Activated CD4-positive, CD25-positive, alpha-beta regulatory T cell treated with anti-CD3 and anti-CD28 coated beads, Interleukin-2, amount 50 U/mL, for 24 hours (primary cell): ENCODE measurements at regions not wholly inside any gene's neighbourhood (a gene's known extent, or its start where the extent isn't known, plus 50 kb on each side); places are given as distances from the start of the nearest gene placed in this dataset.
"Not testable (repeated sequence)": the region's sequence is repeated elsewhere in the genome, so short reads cannot be mapped to it uniquely, and the experiment has no call there.

ENCODE experiments used
- ATAC-seq, 2 donors: fragments of 150-1000 bp; cut with Tn5 transposase; one replicate each; pipeline ENCODE4 v1.10.0; 2021; ENCODE audit warnings: mild to moderate bottlenecking in 1 of 2, moderate library complexity in 1 of 2

GRCh38 chrY:20891440-20892160 lies 135.7 kb downstream of the RPS4Y2 start:
- ATAC-seq = no peak

GRCh38 chrY:20925350-20926091 lies 169.6 kb downstream of the RPS4Y2 start:
- not testable (repeated sequence) for ATAC-seq

DNA sequence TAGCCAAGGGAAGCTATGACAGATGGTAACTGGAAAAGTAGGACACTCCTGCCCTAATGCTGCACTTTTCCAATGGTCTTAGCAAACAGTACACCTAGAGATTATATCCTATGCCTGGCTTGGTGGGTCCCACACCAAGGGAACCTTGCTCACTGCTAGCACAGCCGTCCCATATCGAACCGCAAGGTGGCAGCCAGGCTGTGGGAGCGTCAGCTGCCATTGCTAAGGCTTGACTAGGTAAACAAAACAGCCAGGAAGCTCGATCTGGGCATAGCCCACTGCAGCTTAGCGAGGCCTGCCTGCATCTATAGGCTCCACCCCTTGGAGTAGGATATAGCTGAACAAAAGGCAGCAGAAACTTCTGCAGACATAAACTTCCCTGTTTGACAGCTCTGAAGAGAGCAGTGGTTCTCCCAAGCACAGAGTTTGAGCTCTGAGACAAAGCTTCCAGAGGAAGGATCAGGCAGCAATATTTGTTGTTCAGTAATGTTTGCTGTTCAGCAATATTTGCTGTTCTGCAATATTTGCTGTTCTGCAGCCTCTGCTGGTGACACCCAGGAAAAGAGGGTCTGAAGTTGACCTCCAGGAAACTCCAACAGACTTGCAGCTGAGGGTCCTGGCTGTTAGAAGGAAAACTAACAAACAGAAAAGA lies 173.9 kb downstream of the RPS4Y2 start:
- ATAC-seq = no peak

DNA sequence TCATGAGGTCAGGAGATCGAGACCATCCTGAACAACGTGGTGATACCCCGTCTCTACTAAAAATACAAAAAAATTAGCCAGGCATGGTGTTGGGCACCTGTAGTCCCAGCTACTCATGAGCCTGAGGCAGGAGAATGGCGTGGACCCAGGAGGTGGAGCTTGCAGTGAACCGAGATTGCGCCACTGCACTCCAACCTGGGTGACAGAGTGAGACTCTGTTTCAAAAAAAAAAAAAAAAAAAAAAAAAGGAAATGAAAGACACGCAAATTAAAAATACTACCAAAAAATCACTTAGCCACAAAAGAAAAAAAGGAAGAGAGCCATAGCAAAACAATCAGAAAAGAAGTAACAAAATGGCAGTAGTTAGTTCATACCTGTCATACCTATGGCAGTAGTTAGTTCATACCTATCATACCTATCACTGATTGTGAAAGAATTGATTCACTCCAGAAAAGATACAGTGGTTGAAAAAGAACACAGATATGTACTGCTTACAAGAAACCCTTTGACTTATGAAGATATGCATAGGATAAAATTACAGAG lies 180.9 kb downstream of the RPS4Y2 start:
- ATAC-seq = not testable (repeated sequence)

DNA sequence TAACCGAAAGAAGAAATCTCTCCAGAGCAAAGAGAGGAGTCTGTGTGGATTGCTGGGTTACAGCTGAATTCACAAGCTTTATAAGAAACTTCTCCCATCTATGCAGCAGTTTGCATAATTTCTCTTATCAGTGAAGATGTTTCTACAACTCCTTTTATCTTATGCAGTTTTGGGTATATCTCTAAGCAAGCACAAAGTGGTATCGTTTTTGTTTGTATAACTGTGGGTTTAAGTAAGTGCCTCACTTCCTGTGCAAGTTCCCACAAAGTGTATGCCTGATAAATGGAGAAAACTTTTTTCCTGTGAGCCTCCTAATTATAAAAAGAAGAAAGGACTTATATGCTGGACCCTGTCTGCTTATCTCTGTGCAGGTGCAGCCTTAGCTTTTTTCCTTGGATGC lies 205.6 kb downstream of the RPS4Y2 start:
- no peak for ATAC-seq

DNA sequence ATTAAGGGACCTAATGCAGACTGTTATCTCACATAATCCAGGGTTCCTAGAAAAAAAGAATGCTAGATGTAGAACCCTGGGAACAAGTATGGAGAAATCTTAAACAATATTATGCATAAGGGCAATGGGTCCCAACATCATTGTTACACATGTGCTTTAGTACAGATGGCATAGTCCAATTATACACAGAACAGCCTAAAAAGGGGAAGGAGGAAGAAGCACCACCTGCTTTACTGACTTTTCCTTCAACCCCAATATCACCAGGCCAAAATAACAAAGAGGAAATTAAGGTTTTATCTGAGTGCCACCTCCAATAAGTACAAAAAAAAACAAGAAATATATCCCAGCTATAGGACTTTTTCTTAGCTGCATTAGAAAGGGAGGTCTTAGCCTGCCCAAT lies 211.9 kb downstream of the RPS4Y2 start:
- ATAC-seq = no peak

GRCh38 chrY:20968237-20968636 lies 212.3 kb downstream of the RPS4Y2 start:
- no peak for ATAC-seq

DNA sequence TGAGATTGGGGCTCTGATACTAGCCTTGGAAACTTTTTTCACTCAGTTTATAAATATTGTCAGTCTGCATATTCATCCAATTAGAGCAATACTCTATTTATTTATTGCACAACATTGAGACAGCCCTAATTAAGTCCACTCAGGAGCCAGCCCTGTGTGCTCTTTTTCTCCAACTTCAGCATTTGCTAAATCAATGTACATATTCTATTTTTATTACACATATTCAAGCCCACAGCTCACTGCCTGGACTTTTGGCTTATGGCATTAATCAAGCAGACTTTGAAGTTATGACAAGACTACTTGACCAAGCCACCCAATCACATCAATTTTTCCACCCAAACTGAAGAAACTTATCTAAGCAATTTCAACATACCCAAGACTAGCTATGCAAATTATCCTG lies 215.5 kb downstream of the RPS4Y2 start:
- no peak for ATAC-seq

DNA sequence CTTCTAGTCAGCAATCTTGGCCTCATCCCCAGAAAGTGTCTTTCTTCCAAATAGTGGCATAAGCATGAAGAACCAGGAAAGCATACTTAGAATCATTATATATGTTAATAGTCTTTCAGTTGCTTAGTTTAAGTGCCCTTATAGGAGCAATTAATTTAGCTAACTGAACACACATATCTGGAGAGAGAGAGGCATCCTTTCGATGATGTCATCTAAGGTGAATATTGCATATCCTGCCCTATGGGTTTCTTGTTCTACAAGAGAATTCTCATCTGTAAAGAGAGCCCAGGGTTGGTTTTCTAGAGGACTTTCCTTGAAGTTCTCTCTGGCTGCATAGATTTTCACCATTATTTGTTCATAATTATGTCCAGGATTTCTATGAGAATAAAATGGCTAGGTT lies 230.1 kb downstream of the RPS4Y2 start:
- ATAC-seq = no peak

- ATAC-seq = peak in 1 of 2 donors; percentile 24
Measured at GRCh38 chrY:20990123-20990522, 234.2 kb downstream of the RPS4Y2 start.

DNA sequence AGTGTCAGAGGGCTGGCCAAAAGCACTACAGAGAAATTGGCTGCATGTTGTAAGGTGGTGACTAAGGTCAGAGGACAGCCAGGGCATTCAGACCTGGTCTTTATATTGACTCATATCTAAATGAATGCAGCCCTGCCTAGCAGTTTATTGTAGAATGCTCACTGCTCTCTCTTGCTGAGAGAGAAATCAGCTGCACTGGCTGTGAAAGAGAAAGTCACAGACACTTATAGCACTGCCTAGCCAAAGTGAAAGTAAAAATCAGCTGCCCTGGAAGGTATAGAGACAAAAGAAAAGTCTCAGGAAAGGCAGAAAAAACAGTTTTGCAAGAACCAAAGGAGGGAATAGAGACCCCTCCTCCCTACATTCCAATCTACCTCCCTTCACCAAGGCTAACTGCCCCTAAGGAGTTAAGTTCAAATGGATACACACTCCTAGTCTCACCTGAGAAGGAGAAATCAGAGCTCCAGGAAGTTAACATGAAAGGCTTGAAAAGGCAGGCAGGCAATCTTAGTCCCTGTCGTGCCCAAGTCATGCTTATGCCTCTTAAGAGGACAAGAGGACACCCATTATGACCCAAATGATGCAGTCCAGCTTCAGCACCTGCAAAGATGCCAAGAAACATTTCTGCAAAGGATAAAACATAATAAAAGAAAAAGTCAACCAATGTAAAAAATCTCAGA lies 235.1 kb downstream of the RPS4Y2 start:
- peak; percentile 82 to 90 for ATAC-seq

DNA sequence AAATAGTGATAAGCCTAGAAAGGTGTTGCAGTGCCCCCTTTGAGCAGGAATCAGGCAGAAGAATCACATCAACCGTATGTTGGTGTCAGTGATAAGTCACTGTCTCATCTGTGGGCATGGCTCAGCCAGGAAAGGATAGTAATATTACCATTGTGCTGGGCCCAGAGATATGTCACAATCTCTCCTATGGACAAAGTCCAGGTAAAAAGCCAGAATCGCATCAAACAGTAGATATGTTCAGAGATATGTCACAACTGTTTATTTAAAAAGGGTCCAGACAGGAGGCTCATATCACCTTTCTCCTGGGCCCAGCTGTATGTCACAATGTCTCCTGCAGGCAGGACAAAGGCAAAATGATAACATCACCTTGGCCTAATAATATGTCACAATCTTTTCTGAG lies 241.4 kb downstream of the RPS4Y2 start:
- no peak for ATAC-seq

GRCh38 chrY:20998016-20998415 lies 242.1 kb downstream of the RPS4Y2 start:
- peak; percentile 84 to 85 for ATAC-seq

- ATAC-seq = no peak
Measured at GRCh38 chrY:20998483-20998882, 242.6 kb downstream of the RPS4Y2 start.

GRCh38 chrY:21001102-21001501 lies 245.2 kb downstream of the RPS4Y2 start:
- ATAC-seq = peak in 1 of 2 donors; percentile 43

DNA sequence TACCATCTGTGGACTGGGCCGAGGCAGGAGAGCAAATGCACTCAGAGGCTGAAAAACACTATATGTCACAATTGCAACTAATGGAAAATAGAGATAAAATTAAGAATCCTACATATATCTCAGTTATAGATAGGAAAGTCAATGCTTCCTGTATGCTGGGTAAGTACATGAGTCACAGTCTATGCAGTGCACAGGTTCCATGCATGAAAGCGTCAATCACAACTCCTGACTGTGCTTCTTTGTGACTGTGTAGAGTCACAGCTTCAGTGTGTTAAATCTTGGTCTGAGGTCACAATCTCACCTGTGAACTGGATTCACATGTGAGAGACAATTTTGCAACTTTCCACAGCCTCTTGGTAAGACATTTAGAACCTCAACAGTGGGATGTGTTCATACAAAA lies 247.2 kb downstream of the RPS4Y2 start:
- ATAC-seq = peak in 1 of 2 donors; percentile 37

GRCh38 chrY:21005531-21005930 lies 249.6 kb downstream of the RPS4Y2 start:
- peak; percentile 67 to 68 for ATAC-seq

DNA sequence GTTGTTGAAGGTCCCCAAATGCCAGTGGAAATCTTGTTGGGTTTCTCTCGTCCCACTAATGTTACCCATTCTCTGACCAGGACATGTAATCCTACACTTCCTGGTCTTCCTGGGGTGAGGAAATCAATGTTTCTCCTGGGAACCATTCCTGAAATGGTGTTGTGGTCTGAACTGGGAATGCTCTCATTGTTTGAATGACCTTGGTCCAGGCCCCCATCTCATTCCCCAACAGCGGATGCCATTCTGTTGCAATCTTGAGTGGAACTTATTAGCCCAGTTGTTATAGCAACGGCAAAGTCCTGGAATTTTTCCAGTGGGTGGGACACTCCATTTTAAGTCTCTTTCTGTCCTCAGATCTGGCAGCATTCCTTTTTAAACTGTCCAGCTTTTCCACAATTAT lies 265.9 kb downstream of the RPS4Y2 start:
- ATAC-seq = no peak

DNA sequence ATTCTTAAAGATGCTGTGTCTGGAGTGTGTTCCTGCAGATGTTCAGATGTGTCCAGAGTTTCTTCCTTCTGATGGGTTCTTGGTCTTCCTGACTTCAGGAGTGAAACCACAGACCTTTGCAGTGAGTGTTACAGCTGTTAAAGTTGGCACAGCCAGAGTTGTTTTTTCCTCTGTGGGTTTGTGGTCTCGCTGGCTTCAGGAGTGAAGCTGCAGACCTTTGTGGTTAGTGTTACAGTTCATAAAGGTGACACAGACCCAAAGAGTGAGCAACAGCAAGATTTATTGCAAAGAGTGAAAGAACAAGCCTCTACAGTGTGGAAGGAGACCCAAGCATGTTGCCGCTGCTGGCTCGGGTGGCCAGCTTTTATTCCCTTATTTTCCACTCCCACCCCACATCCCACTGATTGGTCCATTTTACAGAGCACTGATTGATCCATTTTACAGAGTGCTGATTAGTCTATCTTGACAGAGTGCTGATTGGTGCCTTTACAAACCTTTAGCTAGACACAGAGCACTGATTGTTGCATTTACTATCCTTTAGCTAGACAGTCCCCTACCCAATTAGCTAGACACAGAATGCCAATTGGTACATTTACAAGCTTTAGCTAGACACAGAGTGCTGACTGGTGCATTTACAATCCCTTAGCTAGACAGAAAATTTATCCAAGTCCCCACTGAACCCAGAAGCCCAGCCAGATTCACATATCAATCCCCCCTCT lies 266.6 kb downstream of the RPS4Y2 start:
- peak; percentile 56 to 68 for ATAC-seq

DNA sequence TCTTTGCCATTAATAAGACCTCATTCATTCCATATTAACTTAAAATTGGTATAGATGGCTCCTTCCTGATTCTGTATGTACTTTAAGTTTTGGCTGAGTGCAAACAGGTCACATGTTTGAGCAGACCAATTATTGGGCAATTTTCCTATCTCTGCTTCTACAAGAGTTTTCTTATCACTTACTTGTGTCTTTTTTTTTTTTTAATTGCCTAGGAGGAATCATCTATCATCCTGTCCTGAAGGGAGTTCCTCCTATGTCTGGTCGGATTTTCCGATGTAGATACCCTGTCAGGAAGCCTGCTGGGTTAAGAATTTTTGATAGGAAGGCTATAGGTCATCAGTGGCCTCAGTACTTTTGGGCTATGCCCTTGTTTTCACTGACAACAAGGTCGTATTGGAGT lies 268.0 kb downstream of the RPS4Y2 start:
- no peak for ATAC-seq

DNA sequence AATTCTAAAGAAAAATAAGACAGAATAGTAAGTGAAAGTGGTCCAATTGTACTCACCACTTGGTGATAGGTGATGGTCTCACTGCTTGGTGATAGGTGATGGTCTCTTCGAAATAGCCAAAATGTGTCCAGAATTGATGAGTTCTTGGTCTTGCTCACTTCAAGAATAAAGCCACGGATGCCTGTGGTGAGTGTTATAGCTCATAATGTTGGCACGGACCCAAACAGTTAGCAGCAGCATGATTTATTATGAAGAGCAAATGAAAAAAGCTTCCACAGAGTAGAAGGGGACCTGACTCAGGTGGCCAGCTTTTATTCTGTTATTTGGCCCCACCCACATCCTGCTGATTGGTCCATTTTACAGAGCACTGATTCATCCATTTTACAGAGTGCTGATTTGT lies 272.6 kb downstream of the RPS4Y2 start:
- no peak for ATAC-seq

DNA sequence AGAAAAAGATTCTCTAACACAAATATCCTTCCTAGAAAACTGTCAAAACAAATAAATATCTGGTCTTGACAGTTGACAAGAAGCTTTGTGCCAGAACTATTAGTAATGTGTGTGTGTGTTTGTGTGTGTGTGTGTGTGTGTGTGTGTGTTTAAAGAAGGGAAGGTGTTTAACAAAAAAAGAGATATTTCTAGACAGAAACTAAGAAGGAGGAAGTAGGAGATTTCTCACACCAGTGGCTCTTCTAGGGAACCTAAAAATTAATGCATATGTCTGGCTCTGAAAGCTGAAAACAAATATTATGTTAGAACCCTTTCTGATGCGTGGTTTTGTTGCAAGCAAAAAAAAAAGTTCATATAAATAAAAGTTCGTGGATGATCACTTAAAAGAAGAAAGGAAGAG lies 277.5 kb downstream of the RPS4Y2 start:
- ATAC-seq = no peak
